Fibroblast of the conjunctiva (primary cell): ENCODE measurements at regions not wholly inside any gene's neighbourhood (a gene's known extent, or its start where the extent isn't known, plus 50 kb on each side); places are given as distances from the start of the nearest gene placed in this dataset.

Experiments used
- DNase-seq: peaks from one replicate; pipeline ENCODE4 v3.0.0-alpha.2; 2010; ENCODE audit warnings: low read depth

- DNase-seq: no peak
Measured at GRCh38 chr15:38176691-38177090, 75.9 kb upstream of the SPRED1 start.

GRCh38 chr15:38182900-38183299, 69.7 kb upstream of the SPRED1 start:
- DNase-seq: no peak

GRCh38 chr15:38186507-38186906, 66.1 kb upstream of the SPRED1 start:
- DNase-seq: no peak

GRCh38 chr15:38187630-38188313, 64.9 kb upstream of the SPRED1 start:
- DNase-seq: no peak

GRCh38 chr15:38189671-38190295, 62.9 kb upstream of the SPRED1 start:
- DNase-seq: no peak

- no peak for DNase-seq
Measured at GRCh38 chr15:38190501-38190900, 62.1 kb upstream of the SPRED1 start.

- DNase-seq: no peak
Measured at GRCh38 chr15:38192496-38192895, 60.1 kb upstream of the SPRED1 start.

GRCh38 chr15:38193496-38193895, 59.1 kb upstream of the SPRED1 start:
- no peak for DNase-seq

GRCh38 chr15:38195191-38195901, 57.3 kb upstream of the SPRED1 start:
- no peak for DNase-seq

- DNase-seq: no peak
Measured at GRCh38 chr15:38196076-38196475, 56.6 kb upstream of the SPRED1 start.

GRCh38 chr15:38197553-38197952, 55.1 kb upstream of the SPRED1 start:
- no peak for DNase-seq

- no peak for DNase-seq
Measured at GRCh38 chr15:38201714-38202113, 50.9 kb upstream of the SPRED1 start.

GRCh38 chr15:38202361-38202760, 50.3 kb upstream of the SPRED1 start:
- DNase-seq: no peak
